Stimulated activated CD4-positive, alpha-beta T cell treated with anti-CD3 and anti-CD28 coated beads, Interleukin-12 subunit alpha, Interleukin-12 subunit beta, amount 100 ng/mL, for 4 hours (primary cell): ENCODE measurements at regions not wholly inside any gene's neighbourhood (a gene's known extent, or its start where the extent isn't known, plus 50 kb on each side); places are given as distances from the start of the nearest gene placed in this dataset.

Experiments
- DNase-seq: peaks from one replicate; pipeline ENCODE4 v3.0.0-alpha.2; 2020

DNA sequence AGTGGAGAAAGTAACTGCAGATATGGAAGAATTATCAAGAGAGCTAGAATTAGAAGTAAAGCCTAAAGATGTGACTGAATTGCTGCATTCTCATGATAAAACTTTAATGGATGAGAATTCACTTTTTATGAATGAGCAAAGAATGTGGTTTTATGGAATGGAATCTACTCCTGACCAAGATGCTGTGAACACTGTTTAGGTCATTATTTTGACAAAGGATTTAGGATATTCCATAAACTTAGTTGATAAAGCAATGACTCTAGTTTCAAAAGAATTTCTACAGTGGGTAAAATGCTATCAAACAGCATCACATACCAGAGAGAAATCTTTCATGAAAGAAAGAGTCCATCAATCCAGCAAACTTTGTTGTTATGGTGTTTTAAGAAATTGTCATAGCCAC, 1317.7 kb upstream of the ACVR2A start:
- no peak for DNase-seq

GRCh38 chr2:146523196-146523595, 1321.6 kb upstream of the ACVR2A start:
- DNase-seq, result no peak

DNA sequence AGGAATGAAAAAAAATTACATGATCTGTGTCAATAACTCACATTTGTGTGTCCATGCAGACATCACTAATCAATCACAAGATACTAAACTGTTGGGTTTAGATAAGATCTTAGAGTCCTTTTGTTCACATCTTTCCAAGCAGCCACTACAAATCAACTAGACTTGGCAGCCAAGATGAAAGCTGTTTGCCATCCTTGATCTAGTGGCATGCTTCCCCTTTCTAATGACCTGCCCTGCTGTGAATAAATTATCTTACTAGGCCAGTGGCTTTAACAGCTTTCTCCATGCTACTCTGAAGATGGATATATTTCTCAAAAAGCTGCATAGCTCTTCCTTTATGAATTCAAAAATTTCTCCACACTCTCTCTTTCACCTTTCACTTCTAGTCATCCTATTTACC, 1338.0 kb upstream of the ACVR2A start:
- DNase-seq, result no peak

GRCh38 chr2:146503366-146503765, 1341.5 kb upstream of the ACVR2A start:
- DNase-seq, result no peak

- no peak for DNase-seq
These were observed 1348.6 kb upstream of the ACVR2A start for GRCh38 chr2:146496248-146496647.

DNA sequence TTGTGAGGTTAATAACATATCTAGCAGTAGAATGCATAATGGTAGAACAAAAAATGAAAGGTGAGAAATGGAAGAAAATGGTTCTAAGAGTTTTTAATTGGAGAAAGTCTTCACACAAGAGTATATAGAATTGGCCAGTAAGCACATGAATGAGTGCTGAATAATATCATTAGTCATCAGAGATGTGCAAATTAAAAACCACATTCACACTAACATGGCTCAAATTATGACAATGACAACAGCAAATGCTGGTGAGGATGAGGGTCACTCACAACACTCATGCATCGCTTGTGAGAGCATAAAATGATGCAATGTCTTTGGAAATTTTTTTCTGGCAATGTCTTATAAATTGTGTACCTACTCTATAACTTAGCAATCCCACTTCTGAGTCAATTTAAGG, 1355.4 kb upstream of the ACVR2A start:
- DNase-seq, result no peak

GRCh38 chr2:146481629-146482028, 1363.2 kb upstream of the ACVR2A start:
- no peak for DNase-seq

- no peak for DNase-seq
These were observed 1367.4 kb upstream of the ACVR2A start for GRCh38 chr2:146477383-146477782.

DNA sequence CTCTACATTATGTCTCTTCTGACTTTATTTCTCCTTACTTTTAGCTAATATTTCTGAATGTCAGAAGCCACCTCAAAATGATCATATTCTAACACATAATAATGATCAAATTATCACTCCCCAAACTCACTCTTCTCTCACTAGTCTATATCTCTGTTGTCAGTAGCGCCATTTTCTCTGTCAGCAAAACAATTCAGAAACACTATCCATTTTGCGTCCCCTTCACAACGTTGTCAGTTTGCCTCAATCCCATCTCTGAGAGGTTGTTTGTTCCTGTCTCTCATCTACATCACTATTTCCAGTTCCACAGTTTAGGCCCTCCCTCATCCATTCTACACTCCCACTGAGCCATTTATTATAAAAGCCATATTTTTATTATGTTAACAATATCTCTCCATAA, 1376.3 kb upstream of the ACVR2A start:
- no peak for DNase-seq

DNA sequence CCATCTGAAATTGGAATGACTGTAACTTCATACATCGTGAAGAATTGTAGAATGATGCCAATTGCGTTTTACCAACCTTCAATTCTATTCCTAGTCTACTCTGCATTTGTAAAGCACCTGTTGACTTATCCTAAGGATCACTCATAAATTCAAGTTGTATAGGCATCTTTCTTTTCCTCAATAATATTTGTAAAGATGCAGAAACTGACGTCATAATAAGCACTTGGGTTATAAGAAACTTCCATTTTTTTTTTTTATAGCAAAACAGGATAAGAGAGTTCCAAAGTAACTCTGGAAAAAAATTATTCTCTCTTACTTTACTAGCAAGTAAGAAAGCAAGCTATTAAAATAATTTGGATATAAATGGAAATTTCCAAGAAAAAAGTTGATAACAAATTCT, 1377.4 kb upstream of the ACVR2A start:
- DNase-seq, result no peak

- no peak for DNase-seq
These were observed 1379.4 kb upstream of the ACVR2A start for GRCh38 chr2:146465460-146465859.

- DNase-seq, result no peak
These were observed 1383.8 kb upstream of the ACVR2A start for GRCh38 chr2:146461068-146461467.

GRCh38 chr2:146458585-146458984, 1386.2 kb upstream of the ACVR2A start:
- DNase-seq, result no peak

DNA sequence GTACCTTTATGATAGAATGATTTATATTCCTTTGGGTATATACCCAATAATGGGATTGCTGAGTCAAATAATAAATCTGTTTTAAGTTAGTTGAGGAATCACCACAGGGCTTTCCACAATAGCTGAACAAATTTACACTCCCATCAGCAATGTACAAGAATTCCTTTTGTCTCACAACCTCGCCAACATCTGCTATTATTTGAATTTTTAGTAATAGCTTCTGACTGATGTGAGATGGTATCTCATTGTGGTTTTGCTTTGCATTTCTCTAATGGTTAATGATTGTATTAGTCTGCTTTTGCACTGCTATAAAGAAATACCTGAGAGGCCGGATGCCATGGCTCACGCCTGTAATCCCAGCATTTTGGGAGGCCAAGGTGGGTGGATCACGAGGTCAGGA, 1387.6 kb upstream of the ACVR2A start:
- DNase-seq, result no peak

GRCh38 chr2:146455325-146455724, 1389.5 kb upstream of the ACVR2A start:
- no peak for DNase-seq

DNA sequence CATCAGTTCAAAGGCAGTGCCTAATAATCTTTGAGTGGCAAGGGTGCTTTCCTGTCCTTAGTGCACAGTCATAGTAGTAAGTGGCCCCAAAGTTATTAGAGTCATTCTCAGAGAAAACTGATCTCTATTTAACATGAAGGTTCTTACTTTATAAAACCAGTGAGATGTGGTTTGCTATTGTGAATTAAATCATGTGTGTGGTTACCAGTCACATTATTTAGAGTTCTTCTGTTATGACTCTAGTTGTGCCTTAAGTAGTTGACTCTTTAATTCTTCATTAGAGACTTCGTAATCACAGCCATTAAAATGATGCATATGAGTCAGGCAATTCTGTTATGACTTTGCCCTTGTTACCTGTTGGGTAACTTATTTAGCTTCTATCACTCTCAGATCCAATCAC, 1392.9 kb upstream of the ACVR2A start:
- DNase-seq, result no peak

- DNase-seq, result no peak
These were observed 1394.7 kb upstream of the ACVR2A start for GRCh38 chr2:146450131-146450530.

DNA sequence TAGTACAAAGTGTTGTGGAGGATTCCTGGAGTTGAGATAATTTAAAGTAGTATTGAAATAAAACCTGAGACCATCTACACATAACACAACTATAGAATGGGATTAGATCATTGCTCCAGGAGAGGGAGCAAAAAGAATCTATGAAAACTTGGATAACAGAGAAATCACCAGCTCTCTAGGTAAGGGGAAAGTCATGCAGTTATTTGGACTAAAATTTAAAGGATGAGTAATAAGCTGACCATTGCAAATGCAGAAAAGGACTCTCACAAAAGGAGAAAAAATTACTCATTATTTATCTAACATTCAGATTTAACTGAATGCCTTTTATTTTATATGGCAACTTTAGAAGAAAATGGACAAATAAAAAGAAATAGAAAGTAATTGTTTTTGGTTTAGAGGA, 1399.8 kb upstream of the ACVR2A start:
- DNase-seq, result no peak

DNA sequence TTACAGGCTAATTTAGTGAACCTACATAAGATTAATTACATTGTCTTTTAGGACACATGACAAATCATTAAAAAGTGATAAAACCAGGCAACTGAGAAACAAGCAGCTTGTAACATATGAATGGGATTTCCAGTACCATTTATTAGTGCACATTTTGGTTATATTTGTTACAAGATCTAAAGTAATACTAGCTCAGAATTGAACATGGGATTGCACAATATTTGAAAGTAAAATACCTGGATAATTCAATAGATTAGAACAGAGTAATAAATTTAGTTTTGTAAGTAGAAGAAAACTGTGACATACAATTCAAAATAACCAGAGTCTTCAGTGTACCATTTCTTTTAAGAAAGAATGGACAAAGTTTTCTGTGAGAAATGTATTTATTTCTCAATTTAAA, 1400.7 kb upstream of the ACVR2A start:
- DNase-seq, result no peak

DNA sequence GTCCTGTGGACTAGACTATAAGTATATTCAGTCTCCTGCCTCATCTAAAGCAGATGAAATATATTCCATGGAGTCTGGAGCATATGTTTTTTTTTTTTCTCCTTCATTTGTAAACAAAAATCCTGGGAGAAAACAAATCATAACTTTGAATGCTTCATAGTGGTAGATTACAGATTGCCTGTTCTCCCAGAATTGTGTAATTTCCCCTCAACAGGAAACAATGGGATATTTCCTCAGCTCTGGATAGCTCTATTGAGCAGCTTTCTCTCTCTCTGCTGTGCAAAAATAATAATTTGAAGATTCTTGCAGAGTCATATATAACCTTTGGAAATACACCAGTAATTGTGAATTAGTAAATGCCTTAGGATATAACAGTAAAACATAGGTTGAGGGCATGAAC, 1406.6 kb upstream of the ACVR2A start:
- no peak for DNase-seq

GRCh38 chr2:146437712-146438111, 1407.1 kb upstream of the ACVR2A start:
- DNase-seq, result no peak

DNA sequence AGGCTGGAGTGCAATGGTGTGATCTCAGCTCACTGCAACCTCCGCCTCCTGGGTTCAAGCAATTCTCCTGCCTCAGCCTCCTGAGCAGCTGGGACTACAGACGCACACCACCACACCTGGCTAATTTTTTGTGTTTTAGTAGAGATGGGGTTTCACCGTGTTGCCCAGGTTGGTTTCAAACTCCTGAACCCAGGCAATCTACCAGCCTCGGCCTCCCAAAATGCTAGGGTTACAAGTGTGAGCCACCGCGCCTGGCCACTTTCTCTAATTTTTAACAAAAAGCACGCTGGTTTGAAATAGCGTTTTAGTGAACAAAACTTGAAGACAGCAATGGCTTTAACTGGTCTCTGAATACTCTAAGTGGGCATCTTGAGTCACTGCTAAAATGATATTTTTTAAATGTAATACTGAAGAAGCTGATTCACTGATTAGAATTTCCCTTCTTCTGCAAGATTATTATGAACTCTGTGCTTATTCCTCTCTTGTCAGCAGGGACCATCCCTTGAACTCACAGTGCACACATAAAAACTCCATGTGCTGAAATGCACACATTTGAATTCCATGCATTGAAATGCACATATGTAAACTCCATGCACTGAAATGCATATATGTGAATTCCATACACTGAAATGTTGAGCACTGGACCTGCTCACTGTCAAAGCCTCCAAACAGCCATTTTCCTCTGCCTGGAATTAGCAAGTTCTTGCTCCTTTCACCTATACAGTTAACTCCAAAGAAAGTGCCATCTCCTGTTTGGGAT, 1411.5 kb upstream of the ACVR2A start:
- DNase-seq, result no peak

DNA sequence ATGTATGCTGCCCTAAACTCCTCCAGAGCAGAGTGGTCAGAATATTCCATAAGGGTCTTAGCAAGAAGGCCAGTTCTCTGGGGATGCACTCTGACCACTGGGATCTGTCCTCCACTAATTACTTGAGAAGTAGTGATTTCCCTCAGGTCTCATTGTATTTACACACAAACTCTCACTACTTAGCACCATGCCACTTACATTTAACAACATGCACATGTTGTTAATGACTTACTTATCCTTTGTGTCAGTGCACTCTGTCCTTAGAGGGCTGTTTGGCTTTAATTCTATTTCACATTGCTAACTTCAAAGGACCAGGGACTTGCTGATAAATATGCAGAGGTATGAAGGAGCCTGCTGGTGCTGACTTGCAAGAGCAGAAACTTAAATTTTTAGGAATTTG, 1415.5 kb upstream of the ACVR2A start:
- DNase-seq, result no peak

- DNase-seq, result no peak
These were observed 1426.9 kb upstream of the ACVR2A start for GRCh38 chr2:146417942-146418341.

DNA sequence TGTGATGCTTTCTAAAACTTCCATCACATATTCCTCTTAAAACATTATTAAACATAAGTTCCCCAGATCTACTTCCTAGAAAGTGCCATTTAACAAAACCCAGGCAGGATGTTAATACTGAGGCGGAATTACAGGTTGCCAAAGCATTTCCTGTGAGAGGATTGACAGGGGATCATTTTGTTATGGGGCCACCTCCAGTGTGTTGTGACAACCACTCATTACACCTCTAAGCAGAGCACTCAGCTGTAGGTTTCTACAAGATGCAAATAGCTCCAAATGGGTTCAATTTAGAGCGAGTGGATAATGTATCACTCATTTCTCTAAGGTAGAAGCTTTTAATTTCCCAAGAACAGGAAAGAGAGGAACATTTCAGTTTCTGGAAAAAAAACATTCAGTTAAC, 1429.5 kb upstream of the ACVR2A start:
- no peak for DNase-seq

DNA sequence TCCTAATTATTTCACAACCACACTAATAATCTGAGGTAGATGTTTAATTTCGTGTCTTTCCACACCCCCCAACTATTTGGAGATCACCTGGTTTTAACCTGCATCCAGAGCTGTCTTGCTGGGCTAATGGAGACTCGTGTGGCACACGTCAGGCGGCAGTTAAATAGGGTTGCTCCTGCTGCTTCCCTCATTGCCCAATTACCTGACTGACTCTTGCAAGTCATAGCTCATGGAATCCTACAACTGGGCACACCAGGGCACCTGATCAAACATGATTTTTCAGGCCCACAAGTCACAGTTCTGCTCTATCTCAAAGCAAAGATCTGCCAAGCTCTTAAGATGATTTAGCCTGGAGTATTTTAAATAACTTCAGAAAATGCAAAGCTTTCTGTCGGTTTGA, 1430.4 kb upstream of the ACVR2A start:
- no peak for DNase-seq
